ENCODE measurements at regions not wholly inside any gene's neighbourhood (a gene's known extent, or its start where the extent isn't known, plus 50 kb on each side); places are given as distances from the start of the nearest gene placed in this dataset.

GRCh38 chr9:34830068-34830467 lies 120.1 kb upstream of the CCL21 start:
- Mint-ChIP-seq H3K9me3 (peaks cover 0 to 3% of the 10 kb centered on the region in 2 experiments; a peak in 2 of 5 replicates), H3K36me3 (ENCODE audit: insufficient read depth in 1 of 3, low read depth in 3 of 3) (no peaks in the 10 kb centered on the region), H3K27me3 (ENCODE audit: low read depth) (peaks cover 9% of the 10 kb centered on the region), H3K4me3 (no peak overlapping the region), H3K27ac (no peak overlapping the region), H3K4me1 (no peaks in the 10 kb centered on the region)
- Histone ChIP-seq H3K27ac (ENCODE audit: insufficient read length, low read depth, low read length) (no peak overlapping the region), H3K4me1 (ENCODE audit: insufficient read depth, low read length) (no peaks in the 10 kb centered on the region), H2AFZ (ENCODE audit: low read length) (no peak overlapping the region), H3K4me2 (ENCODE audit: insufficient read depth, insufficient read length, low read length) (no peak overlapping the region), H2BK12ac (ENCODE audit: insufficient read length, low read depth, low read length) (no peak overlapping the region), H3K23ac (ENCODE audit: insufficient read length, low read depth, low read length) (no peak overlapping the region), H2BK120ac (ENCODE audit: low read depth, low read length, poor library complexity, severe bottlenecking) (no peak overlapping the region), H2AK5ac (ENCODE audit: insufficient read length, low read length) (no peak overlapping the region), H4K8ac (replicated peaks; ENCODE audit: insufficient read length, low read depth, low read length) (no peak overlapping the region), H2BK5ac (ENCODE audit: insufficient read length, low read length) (no peak overlapping the region), H3T11ph (ENCODE audit: low read length) (no peak overlapping the region), H4K20me1 (ENCODE audit: control insufficient read depth, insufficient read depth, insufficient read length) (no peaks in the 10 kb centered on the region), H3K23me2 (ENCODE audit: insufficient read length, low read depth, low read length, poor library complexity, severe bottlenecking) (no peaks in the 10 kb centered on the region), H3K4ac (ENCODE audit: low read depth, low read length) (no peak overlapping the region), H2BK20ac (ENCODE audit: low read depth, low read length, poor library complexity, severe bottlenecking) (no peak overlapping the region), H3K9me3 (ENCODE audit: control insufficient read depth, low read depth, low read length) (no peaks in the 10 kb centered on the region), H3K27me3 (ENCODE audit: insufficient read depth, low read length) (no peaks in the 10 kb centered on the region; the same call in 1 of the 2 replicates), H3K56ac (ENCODE audit: insufficient read length, low read depth, low read length) (no peak overlapping the region), H3K79me1 (ENCODE audit: insufficient read depth, low read depth, low read length, poor library complexity, severe bottlenecking) (no peaks in the 10 kb centered on the region), H3K18ac (ENCODE audit: insufficient read length, low read depth, low read length) (no peak overlapping the region), H3K9ac (ENCODE audit: extremely low read depth, insufficient read length, low read length) (no peak overlapping the region), H4K91ac (ENCODE audit: insufficient read length, low read depth, low read length) (no peak overlapping the region), H2BK15ac (ENCODE audit: low read depth, low read length) (no peak overlapping the region), H4K5ac (ENCODE audit: insufficient read length, low read depth, low read length) (no peak overlapping the region), H3K14ac (ENCODE audit: insufficient read depth, low read length) (no peak overlapping the region), H3K79me2 (ENCODE audit: insufficient read depth, low read length) (no peaks in the 10 kb centered on the region)
- no peak for TF ChIP-seq CTCF (conservative IDR thresholded peaks at IDR 0.05)
- DNase-seq = no peak
- WGBS (ENCODE audit: extremely low coverage, insufficient read length, low lambda C conversion rate) = no CpG with 5 or more reads among the region's 1 CpG

Data from H9 (cell line).